Thoracic aorta (tissue), 2 donors: ENCODE measurements at regions not wholly inside any gene's neighbourhood (a gene's known extent, or its start where the extent isn't known, plus 50 kb on each side); places are given as distances from the start of the nearest gene placed in this dataset.

Experiments
- ATAC-seq: fragments of 150-250 bp; one replicate; pipeline ENCODE4 v1.8.0; 2017; ENCODE audit warnings: low read depth; ENCODE audit not compliant: insufficient number of reproducible peaks, low FRiP score
- DNase-seq: peaks from one replicate; pipeline ENCODE4 v3.0.0-alpha.2; 2020; ENCODE audit warnings: low spot score
- H3K27ac ChIP-seq, 2 donors: fragments of 200-600 bp; sonication (generic); 1 replicate in 1 of 2; 2 replicates in 1 of 2; pipeline ENCODE4 v1.5.1; 2016; ENCODE audit warnings: mild to moderate bottlenecking in 2 of 2, moderate library complexity in 2 of 2
- H3K27me3 ChIP-seq: fragments of 200-600 bp; sonication (generic); replicated peaks from 2 replicates; pipeline ENCODE4 v1.6.0; 2016; ENCODE audit warnings: mild to moderate bottlenecking; ENCODE audit not compliant: insufficient read depth
- H3K36me3 ChIP-seq: fragments of 200-600 bp; sonication (generic); one replicate; pipeline ENCODE4 v1.5.1; 2016
- H3K4me1 ChIP-seq, 2 donors: fragments of 200-600 bp; sonication (generic); 1 replicate in 1 of 2; 2 replicates in 1 of 2; pipeline versions ENCODE4 v1.5.1 to v1.6.0; 2016; ENCODE audit warnings: low read depth in 2 of 2, mild to moderate bottlenecking in 1 of 2; ENCODE audit not compliant: control insufficient read depth in 1 of 2
- H3K4me3 ChIP-seq: fragments of 200-600 bp; sonication (generic); 2 replicates; pipeline ENCODE4 v1.5.1; 2016; ENCODE audit warnings: mild to moderate bottlenecking
- H3K9me3 ChIP-seq: fragments of 200-600 bp; sonication (generic); 2 replicates; pipeline ENCODE4 v1.5.1; 2016
- CTCF ChIP-seq: fragments of 200-600 bp; sonication (generic); IDR thresholded peaks from one replicate; pipeline ENCODE4 v1.5.1; 2019; ENCODE audit warnings: antibody characterized with exemption

- H3K36me3 ChIP-seq = no peaks in the 10 kb centered on the region
- no peak overlapping the region for H3K27ac ChIP-seq
- peaks cover 0 to 16% of the 10 kb centered on the region in 2 donors for H3K4me1 ChIP-seq
- no peaks in the 10 kb centered on the region for H3K27me3 ChIP-seq
- H3K4me3 ChIP-seq = no peak overlapping the region
- no peak for ATAC-seq
- no peaks in the 10 kb centered on the region for H3K9me3 ChIP-seq
- DNase-seq = no peak
- no peak for TF ChIP-seq CTCF
These were observed 708.3 kb downstream of the HDGFL1 start for GRCh38 chr6:23277521-23278179.

- no peak overlapping the region for H3K4me3 ChIP-seq
- no peak for TF ChIP-seq CTCF
- peaks cover 0 to 16% of the 10 kb centered on the region in 2 donors for H3K4me1 ChIP-seq
- DNase-seq (no peak), ATAC-seq (no peak)
- no peaks in the 10 kb centered on the region for H3K27me3 ChIP-seq
- H3K9me3 ChIP-seq = no peaks in the 10 kb centered on the region
- no peak overlapping the region for H3K27ac ChIP-seq
- no peaks in the 10 kb centered on the region for H3K36me3 ChIP-seq
These were observed 708.8 kb downstream of the HDGFL1 start for GRCh38 chr6:23278180-23278532.

GRCh38 chr6:23280437-23280836 is 711.1 kb downstream of the HDGFL1 start:
- Histone ChIP-seq H3K27ac (no peak overlapping the region), H3K9me3 (no peaks in the 10 kb centered on the region), H3K27me3 (no peaks in the 10 kb centered on the region), H3K4me3 (no peak overlapping the region), H3K36me3 (no peaks in the 10 kb centered on the region), H3K4me1 (peaks cover 0 to 16% of the 10 kb centered on the region in 2 donors)
- ATAC-seq (no peak), DNase-seq (no peak)
- no peak for TF ChIP-seq CTCF

GRCh38 chr6:23282252-23283021 is 713.1 kb downstream of the HDGFL1 start:
- DNase-seq (no peak), ATAC-seq (no peak)
- H3K27me3 ChIP-seq = no peaks in the 10 kb centered on the region
- no peak for TF ChIP-seq CTCF
- no peaks in the 10 kb centered on the region for H3K36me3 ChIP-seq
- H3K9me3 ChIP-seq = no peaks in the 10 kb centered on the region
- no peak overlapping the region for H3K4me3 ChIP-seq
- H3K4me1 ChIP-seq = peaks cover 0 to 9% of the 10 kb centered on the region in 2 donors
- H3K27ac ChIP-seq = no peak overlapping the region

GRCh38 chr6:23293653-23294052 is 724.3 kb downstream of the HDGFL1 start:
- ATAC-seq = no peak
- no peak for TF ChIP-seq CTCF
- no peak overlapping the region for H3K4me3 ChIP-seq
- H3K36me3 ChIP-seq = no peaks in the 10 kb centered on the region
- H3K27me3 ChIP-seq = no peaks in the 10 kb centered on the region
- no peak overlapping the region for H3K27ac ChIP-seq
- no peak for DNase-seq
- H3K4me1 ChIP-seq = no peaks in the 10 kb centered on the region
- no peaks in the 10 kb centered on the region for H3K9me3 ChIP-seq
